ENCODE measurements at regions not wholly inside any gene's neighbourhood (a gene's known extent, or its start where the extent isn't known, plus 50 kb on each side); places are given as distances from the start of the nearest gene placed in this dataset.

DNA sequence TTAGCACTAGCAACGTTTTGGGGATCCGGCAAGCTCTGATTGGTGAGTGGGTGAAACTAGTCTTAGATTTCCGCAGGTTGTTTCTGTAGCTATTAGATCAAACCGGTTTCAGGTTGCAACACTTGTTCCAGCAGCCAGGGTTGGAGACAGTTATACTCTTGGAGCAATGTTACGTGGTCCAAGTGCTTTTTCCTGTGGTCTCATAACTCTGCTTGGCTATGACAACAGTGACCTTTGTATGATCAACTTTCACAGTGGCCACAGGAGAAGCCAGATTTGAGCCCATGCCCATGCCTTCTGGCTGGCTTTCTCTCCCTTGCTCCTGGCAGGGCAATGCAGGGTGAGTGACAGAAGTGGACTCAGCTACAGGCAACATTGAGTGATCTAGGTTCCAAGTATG is 84.5 kb upstream of the TAF1B start:
- DNase-seq, result no peak

DNA sequence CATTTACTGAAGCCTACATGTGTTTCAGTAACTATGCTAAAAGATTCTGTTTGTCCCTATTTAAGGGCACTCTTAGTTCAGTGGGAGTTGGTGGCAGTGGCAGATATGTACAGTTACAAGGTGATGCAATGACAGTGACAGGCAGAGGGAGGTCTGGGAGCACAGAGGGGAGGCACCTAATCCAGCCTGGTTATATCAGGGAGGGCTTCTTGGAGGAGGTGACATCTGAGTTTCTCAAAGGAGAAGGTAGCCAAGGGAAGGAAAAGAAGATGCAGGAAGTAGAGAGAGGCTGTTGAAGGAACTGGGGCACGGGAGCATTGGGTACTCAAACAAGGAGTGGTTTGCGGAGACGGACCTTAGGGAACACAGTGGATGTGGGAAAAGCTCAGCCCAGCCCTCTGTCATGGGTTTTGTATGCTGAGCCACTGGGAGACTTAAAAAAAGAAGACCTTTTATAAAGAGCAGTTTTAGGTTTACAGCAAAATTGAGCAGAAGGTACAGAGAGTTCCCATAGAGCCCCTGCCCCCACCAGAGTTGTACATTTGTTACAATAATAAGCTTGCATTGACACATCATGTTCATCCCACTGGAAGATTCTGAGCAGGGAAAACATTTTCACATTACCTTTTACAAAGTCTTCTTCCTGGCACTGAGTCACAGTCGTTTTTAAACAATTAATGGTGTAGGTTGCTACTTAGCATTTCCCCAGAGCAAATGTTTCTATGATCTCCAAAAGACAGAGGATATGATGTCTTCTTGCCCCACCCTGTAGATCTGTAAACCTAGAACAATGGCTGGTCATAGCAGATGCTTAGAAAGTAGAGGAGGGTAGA is 83.0 kb upstream of the TAF1B start:
- no peak for DNase-seq

DNA sequence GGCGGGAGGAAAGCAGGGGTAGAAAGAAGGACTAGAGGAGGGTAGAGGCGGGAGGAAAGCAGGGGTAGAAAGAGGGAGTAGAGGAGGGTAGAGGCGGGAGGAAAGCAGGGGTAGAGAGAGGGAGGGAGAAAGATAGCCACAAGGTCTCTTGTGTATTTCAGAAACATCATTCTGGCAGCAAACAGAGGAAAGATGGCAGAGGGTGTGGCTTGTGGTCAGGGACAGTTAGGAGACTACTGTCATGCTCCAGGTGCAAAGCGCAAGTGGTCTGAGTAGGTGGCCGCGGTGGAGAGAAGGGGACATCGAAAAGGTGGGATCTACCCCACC is 82.4 kb upstream of the TAF1B start:
- no peak for DNase-seq

DNA sequence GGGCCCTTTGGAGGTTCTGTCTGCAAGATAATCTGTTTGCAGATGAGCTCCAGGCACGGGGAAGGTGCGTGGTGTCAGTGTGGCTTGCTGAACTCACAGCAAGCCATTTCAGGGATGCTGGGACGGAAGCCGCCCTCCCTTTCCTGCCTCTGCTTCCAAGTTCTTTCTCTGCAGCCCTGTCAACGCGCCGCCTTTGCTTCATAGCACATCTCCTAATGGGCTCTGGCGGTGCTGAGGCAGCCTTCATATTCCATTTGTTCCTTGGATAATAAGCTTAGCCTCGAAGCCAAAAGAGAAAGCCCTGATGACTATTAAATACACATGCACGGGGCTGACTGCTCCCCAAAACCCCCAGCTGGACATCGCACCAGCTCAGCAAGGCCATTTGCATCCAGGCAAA is 81.7 kb upstream of the TAF1B start:
- no peak for DNase-seq

DNA sequence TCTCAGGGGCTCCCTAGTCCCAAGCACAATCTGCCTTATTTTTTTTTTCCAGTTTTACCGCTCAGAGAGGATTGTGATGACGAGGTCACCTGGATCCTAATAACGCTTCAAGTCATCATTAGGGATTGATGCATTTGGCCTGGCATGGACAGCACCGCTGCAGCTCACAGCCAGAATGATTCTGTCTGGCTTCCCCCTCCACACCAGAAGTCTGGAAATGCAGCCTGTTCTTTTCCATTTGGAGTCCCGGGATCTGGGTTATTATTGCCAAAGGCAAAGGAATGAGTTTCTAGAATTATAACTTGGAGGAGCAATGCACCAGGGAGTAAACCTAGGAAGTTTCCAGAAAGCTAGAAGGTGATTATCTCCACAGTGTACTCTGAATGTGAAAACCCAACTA is 81.1 kb upstream of the TAF1B start:
- no peak for DNase-seq

DNA sequence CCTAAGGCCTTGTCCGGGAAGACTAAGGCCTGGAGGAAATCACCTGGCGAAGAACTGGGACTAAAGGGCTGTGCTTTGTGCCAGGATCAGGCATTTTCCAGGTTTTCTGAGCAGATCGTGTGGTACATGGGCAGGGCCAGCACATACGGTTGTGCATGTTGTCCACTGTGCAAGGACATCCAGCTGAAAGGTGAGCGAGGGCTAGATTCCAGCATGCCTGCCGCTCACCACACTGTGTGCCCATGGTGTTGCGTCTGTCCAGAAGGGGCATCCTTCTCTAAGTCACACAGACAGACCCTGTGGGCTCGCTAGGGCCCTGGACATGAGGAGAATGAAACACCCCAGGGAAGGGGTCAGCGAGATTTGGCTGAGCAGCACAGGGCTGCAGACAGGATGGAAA is 80.3 kb upstream of the TAF1B start:
- DNase-seq, result no peak

DNA sequence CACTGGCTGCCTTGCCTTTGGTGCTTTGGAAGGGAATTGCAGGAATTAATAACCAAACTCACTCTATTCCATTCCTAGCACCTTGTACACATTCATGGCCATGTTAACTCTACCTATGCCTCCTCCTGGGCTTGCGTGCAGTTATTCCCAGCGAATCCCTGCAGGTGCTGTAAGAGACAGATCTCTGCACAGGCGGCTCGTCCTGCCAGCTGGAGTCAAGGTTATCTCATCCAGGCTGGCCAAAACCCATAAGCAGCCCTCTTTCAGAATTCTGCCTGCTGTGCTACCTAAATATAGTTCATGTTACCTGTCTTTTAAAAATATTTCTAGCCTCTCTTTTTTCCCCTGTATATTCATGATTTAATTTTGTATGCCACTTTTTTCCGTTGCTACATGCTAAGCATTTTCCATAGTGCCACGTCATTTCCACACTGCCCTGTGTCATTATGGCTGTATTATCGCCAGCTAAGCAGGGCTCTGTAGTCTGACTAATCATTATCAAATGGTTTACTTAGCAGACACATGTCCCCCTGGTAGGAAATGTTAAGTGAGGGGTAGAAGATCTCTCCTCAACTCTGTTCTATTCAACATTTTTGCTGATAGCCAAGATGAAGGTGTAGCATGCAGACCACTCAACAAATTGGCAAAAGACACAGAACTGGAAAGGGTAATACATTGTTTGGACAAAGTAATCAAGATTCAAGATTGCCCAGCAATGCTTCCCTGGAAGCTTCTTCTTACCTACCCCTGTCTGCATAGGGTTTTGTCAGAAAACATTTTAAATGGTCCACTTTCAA is 79.7 kb upstream of the TAF1B start:
- DNase-seq, result no peak

DNA sequence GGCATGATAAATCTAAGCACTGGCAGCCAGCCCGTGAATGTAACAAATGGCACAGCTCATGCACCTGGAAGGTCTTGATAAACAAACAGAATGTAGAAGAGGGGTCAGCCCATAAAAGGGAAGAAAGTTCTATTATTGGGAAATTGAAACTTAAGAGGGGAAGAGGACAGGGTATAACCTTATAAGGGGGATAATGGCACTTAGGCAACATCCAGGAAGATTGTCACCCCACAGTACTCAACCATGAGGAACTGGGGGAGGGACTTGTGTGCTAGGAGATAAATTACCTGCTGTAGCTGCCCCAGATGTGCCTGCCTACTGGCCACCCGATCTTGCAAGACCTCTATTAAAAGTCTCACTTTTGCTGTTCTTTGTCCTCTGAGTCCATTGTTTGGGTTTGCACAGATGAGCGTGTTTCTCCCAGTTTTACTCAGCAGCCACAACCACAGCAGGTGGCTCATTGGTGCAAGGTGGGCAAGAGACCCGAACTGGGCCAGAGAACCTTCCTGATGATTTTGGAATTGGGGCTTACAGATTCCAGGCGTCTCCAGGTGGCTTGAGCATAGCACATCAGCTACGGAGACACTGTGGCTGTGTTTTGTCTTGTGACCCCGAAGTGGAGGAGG is 79.0 kb upstream of the TAF1B start:
- DNase-seq, result no peak

DNA sequence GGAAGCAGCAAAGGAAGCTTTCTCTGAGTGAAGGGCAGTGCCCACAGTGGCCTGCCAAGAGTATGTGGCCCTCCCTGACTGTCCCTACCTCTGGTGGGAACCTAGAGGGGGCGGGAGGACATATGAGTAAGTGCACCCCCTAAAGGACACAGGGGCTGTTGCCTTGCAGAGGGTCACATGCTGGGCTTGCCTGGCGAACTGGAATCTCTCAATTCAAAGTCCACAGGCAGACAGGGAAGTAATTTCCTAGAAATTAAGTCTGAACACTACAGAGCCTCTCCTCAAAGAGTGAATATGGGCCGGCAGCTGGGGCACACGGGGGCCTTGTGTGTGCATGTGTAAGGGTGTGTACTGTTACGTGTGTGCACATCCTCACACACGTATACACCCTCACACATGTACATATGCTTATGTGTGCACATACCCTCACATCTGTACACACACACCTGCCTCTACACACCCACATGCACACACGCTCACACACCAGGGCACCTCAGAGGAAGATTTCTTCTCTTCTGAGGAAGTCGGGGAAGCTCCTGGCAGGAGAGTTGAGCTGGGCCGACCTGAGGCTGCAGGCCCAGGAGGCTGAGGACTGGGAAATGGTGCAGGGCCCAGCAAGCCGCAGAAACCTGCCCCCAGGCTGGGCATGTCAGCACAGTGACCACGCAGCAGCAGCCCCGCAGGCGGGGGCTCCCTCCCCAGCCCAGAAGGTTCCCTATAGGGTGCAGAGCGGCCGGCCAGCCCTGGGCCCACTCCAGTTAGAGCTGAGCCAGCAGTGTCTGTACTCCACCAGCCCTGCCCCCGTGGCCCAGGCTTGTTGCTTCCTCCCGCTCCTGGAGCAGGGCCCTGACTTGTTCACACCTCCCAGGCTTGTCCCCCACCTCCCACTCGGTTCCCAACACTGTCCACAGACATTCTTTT is 77.4 kb upstream of the TAF1B start:
- DNase-seq, result no peak

DNA sequence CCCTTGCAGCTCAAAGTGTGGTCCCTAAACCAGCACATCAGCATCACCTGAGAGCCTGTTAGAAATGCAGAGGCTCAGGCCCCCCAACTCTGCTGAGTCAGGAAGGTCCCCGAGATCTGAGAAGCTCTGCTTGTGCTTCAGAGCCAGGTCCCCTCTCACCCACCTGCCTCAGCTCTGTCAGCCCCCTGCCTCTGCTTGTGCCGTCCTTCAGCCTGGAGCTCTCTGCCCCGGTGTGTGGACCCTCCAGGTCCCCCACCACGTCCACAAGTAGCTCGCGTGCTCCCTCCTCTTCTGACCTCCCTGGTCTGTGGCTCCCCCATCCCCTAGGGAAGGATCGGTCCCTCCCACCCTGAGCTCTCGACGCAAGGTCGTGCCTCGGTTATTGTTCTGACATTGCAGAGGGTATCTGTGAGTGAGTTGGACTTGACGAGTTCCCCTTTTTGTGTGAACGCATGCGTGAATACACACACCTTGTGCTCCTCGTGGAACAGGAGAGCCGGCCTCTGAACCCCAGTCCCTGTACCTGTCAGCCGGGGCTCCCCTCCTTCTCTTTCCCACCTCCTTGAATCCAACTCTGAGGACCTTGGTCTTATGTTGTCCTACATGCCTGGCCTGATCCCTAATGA is 75.5 kb upstream of the TAF1B start:
- no peak for DNase-seq

DNA sequence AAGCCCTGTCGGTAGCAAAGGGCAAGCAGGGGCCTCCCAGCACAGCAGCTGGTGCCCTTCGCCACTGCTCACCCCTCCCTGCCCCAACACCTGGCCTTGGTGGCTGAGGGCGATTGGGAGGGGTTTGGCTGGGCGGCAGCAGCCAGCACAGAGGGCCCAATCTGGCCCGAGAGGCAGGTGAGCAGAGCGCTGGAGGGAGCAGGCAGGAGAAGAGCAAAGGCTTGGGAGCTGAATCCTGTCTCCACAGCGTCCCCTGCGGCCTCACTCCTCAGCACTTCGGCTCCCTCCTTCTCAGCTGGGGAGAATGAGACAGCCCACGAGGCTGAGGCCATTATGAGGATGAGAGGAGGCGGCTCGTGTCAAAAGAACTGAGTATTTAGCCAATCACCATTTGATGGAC is 74.9 kb upstream of the TAF1B start:
- no peak for DNase-seq

DNA sequence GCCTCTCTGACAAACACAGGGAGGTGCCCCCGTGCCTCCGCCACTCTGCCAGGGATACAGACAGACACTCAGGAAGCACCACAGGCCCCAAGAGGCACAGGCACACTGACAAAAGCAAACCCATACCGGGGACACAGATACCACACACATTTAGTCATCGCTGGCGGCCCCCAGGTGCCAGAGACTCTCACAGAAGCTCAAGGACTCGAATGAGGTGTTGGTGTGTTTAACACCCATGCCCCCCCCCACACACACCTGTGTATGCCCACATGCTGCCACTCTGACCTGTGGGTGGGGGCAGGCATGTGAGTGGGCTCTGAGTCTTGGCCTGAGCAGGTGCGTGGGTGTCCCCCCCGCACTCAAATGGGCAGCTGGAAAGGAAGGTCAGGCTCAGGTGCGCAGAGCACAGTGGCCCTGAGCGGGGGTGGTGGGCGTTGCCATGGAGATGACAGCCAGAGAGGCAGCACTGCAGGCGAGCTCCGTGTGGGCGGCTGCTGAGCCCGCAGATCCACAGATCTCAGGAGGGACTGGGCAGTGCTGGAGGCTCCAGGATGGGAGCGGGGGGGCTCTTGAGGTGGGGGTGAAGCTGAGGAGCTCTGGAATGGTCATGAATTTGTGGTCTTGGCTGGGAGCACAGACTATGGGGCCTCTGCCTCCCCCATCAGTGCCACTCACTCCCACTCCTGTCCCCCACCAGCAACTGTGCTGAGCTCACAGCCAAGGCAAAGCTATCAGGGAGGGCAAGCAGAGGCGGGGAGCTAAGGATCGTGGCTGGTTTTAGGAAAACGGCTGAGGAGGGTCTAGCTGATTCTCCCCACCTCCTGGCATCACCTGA is 73.9 kb upstream of the TAF1B start:
- DNase-seq, result no peak

DNA sequence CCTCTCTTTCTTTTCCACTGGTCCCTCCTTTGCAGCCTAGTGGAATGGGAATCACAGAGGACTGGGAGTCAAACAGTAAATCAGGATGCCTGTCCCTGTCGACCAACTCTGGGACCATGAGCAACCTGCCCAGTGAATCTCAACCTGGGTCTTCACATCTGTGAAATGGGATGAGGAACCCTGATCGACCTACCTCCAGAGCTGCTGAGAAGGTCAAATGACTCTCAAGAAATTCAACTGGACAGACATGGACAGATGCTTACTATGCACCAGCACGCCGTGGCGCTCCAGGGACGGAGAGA is 73.3 kb upstream of the TAF1B start:
- no peak for DNase-seq

DNA sequence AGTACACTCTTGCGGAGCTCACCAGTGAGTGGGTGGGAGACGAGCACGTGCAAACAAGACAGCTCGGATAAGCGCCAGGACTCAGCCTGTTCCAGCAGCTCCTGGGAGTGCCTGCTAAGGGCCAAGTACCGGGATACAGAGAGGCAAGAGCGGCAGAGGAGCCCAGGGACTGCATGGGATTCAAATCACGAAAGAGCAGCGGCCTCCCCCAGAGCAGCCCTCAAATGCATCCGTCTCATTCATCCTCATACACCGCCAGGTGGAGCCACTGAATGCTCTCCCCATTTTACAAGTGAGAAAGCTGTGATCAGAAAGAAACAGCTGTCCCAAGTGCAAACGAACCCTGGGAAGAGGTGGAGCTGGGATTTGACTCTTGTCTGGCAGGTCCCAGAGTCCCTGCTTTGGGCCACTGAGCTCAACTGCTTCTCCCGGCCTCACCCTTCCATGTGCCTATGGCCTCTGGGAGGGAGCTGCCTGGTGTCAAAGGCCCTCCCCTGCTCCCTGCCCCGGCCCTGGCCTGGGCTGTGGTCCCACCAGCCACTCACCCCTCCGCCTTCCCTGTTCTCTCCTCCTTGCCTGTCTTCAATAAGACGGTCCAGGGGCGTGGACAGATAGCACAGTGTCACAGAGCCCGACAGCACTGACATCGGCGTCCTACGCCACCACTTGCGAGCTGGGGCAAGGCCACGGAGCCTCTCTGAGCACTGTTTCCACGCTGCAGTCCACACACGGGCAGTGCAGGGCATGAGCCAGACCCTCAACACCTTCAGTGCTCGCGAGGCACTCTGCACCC is 72.8 kb upstream of the TAF1B start:
- DNase-seq, result no peak

DNA sequence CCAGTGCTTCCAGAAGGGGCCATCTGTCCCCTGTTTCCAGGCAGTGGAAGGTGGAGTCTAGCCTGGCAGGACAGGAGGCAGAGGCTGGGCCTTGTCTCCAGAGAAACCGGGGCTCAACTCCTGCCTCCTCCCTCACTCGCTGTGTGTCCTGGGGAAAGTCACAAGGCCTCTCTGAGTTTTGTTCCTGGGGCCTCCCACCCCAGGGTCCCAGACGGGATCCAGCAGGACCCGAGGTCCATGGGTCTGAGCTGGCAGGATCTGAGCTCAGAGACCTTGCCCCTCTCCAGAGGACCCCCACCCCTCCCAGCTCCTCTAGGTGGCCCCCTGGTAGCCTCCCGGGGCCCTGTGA is 72.2 kb upstream of the TAF1B start:
- DNase-seq, result no peak

DNA sequence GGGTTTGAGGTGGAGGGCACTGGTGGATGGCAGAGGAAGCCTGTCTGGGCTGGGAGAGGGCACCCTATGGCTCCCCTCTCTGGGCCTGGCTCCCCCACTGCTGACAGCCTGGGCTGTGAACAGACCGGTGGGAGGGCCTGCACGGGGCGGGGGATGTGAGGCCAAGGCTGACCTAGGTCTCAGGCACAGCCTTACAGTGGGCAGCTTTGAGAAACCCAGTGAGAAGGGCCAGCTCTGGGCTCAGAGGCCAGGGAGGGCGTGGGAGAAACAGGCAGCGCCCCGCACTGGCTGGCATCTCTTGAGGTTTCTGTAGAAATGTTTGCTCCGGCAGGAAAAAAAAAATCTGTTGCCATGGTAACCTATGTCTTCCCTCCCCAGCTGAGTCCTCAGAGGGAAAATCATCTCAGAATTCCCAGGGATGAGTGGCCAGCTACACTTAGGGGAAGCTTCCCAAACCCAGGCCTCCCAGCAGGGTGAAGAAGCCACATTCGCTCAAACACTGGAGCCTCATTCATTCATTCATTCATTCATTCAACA is 71.7 kb upstream of the TAF1B start:
- no peak for DNase-seq

DNA sequence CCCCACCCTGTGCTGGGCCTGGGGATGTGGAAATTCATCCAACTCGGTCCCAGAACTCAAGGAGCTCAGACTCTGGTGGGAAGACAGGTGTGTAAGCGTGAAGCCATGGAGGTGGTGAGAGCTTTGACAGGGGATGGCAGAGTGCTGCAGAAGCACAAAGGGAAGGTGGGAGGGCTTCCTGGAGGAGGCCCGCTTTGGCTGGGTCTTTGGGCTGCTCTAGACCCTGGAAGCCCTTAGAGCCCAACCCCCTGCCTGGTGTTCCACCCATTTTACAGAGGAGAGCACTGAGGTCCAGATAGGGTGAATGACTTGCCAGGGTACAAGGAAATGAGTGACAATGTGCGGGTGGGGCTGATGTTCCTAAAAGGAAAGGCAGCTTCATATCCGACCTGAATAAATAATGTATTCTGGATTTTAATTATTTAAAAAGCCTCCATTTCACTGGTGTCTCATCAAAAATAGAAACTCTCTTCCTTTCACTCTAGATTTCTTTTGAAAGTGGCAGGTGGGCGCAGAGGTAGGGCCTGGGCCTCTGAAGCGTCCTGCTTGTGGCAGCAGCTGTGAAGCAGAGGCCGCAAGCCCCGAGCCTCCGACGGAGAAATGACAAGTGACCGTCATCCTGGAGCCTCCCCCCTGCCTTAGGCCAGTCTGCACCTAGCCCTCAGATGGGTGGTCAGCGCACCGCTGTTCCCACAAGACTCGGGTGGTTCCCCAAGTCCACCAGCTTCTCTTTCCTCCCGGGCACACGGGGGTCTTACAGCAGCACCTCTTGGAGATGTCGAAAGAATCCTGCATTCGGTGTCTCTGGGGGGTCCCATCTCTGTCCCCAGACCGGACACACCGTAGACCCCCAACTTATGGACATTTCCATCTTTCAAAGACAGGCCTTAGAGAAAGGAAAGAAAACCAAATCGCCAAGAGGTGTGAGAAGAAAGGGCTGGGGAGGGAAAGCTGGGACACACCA is 71.0 kb upstream of the TAF1B start:
- DNase-seq, result no peak

DNA sequence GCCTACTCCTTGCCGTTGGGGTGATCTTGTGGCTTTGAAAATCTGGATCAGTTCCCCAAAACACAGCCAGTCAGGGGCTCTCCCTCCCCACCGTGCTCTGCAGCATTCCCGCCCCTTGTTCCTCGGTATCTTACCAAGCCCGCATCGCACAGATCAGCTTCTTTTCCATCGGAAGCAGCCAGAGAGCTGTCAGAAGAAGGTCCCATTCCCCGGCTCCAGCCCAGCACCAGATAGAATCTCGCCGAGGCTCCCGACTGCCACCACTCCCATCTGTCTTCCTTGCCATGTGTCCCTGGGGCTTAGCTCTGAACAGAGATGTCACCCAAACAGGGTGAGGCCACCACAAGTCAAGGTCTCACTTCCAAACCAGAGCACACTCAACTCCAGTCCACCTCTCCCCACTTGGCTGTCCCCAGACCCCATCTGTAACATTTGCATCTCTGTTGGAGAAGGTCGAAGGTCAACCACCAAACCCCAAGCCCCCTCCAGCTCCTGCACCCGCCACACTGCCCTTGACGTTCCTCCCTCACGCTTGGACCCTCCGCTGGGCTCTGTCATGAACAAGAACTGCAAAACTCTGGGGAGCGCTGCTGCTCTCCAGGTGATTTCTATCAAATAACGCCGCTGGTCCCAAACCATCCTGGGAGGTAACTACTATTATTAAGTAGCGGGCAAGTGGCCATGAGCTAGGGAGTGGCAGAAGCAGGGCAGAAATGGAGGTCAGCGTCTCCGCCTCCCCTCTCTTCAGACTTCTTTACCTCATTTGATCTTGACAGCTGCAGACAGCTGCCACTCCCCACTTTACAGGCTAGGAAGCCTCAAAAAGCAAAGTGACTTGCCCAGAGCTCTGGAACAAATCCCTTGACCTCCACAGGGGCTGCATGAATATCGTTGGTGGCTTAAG is 70.0 kb upstream of the TAF1B start:
- DNase-seq, result no peak

DNA sequence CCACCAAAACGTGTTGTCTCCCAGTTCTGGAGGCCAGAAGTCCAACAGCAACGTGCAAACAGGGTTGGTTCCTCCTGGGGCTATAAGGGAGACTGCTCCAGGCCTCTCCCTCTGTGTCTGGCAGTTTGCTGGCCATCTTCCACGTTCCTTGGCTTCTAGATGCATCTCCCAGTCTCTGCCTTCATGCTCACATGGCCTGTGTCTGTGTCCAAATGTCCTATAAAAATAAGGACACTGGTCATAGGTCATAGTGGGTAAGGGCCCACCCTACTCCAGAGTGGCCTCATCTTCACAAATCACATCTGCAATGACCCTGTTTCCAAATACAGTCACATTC is 69.4 kb upstream of the TAF1B start:
- DNase-seq, result no peak

Data from GDM1 (cell line).